ENCODE measurements at regions not wholly inside any gene's neighbourhood (a gene's known extent, or its start where the extent isn't known, plus 50 kb on each side); places are given as distances from the start of the nearest gene placed in this dataset.

DNA sequence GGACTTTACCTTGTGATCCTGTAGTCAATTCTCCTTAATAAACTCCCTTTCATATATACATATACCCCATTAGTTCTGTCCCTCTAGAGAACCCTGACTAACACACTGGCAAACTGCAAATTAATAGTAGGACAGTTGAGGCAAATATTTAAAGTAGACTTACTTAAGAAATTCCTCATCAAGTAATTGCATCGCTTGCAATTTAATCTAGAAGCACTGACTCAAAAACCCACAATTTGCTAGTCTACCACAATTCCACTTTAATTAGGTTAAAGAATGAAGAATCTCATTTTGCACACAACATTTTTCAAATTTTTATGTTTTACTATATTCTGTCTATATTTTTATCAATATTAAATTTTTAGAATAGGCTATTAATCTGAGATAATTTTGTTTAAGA lies 188.1 kb downstream of the PLOD2 start:
- TF ChIP-seq, protein P1, sequence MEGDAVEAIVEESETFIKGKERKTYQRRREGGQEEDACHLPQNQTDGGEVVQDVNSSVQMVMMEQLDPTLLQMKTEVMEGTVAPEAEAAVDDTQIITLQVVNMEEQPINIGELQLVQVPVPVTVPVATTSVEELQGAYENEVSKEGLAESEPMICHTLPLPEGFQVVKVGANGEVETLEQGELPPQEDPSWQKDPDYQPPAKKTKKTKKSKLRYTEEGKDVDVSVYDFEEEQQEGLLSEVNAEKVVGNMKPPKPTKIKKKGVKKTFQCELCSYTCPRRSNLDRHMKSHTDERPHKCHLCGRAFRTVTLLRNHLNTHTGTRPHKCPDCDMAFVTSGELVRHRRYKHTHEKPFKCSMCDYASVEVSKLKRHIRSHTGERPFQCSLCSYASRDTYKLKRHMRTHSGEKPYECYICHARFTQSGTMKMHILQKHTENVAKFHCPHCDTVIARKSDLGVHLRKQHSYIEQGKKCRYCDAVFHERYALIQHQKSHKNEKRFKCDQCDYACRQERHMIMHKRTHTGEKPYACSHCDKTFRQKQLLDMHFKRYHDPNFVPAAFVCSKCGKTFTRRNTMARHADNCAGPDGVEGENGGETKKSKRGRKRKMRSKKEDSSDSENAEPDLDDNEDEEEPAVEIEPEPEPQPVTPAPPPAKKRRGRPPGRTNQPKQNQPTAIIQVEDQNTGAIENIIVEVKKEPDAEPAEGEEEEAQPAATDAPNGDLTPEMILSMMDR (IDR thresholded peaks at IDR 0.05): no peak
- TF ChIP-seq POLR2A (IDR thresholded peaks at IDR 0.05): no peak

All from lower leg skin (tissue), 3 donors.